GM21576 (cell line): ENCODE measurements at regions not wholly inside any gene's neighbourhood (a gene's known extent, or its start where the extent isn't known, plus 50 kb on each side); places are given as distances from the start of the nearest gene placed in this dataset.

Experiments
- ATAC-seq: cut with Tn5 transposase; IDR thresholded peaks from one replicate; pipeline ENCODE4 v1.9.1; 2021; ENCODE audit warnings: mild to moderate bottlenecking, moderate library complexity; ENCODE audit not compliant: unreplicated experiment

GRCh38 chr2:22901471-22902179, 483.4 kb upstream of the KLHL29 start:
- ATAC-seq, result no peak

DNA sequence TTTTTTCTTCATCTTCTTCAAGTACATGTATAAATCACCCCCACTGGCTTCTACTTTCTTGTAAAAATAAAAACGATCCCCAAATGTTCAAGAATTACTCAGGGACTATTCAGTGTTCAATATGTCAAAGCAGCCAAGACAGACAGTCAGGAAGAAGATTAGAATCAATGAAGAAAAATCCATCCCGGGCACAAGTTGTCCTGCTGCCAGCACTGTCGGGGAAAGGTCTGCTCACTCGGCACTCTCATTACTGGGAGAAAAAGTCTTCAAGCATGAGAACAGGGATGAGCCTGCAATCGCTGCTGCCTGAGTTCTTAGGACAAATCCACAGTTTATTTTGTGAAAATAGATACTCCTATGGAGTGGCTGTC, 482.8 kb upstream of the KLHL29 start:
- ATAC-seq, result no peak

GRCh38 chr2:22902662-22903165, 482.3 kb upstream of the KLHL29 start:
- ATAC-seq, result no peak

GRCh38 chr2:22903616-22904015, 481.4 kb upstream of the KLHL29 start:
- no peak for ATAC-seq

DNA sequence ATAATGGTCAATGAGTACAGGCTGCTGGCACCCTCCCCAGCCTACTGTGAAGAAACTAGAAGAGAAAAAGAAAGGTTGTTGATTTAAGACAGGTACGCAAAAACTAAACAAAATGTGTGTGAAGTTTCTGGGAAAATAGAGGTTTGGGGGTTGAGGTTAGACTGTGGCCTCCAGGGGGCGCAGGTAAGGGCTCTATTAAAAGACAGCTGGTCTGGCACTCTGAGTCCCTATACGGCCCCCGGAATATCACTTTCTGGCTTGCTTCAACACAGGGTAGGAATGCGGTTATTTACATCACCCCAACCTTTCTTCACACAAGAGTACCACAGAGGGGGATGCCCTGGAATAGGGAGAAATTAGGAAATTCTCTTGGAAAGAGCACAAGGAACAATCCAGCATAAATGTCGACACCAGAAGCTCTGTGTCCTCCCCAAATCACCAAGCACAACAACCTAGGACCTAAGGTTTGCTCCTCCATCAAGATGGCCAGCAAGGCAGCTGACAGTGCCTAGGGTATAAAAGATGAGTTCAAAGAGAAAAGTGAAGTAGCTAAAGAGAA, 480.8 kb upstream of the KLHL29 start:
- ATAC-seq, result peak; percentile 47

DNA sequence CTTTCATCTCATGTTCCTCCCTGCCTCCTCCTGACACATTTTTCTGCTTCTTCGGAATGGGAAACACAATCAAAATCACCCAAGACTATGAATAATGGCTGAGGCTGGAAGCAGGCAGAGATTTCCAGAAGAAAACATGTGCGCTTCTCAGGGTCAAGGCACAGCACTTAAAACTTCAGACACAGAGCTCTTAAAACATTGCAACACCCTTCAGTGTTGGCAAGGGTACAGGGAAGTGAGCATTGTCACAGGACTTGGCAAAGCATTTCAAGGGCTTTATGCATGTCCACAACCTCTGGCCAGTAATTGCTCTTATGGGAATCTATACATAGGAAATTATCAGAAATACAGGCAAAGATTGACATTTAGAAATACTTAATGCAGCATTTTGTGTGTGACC, 477.6 kb upstream of the KLHL29 start:
- ATAC-seq, result no peak

GRCh38 chr2:22912398-22912797, 472.6 kb upstream of the KLHL29 start:
- ATAC-seq, result no peak

GRCh38 chr2:22929998-22930397, 455.0 kb upstream of the KLHL29 start:
- no peak for ATAC-seq

DNA sequence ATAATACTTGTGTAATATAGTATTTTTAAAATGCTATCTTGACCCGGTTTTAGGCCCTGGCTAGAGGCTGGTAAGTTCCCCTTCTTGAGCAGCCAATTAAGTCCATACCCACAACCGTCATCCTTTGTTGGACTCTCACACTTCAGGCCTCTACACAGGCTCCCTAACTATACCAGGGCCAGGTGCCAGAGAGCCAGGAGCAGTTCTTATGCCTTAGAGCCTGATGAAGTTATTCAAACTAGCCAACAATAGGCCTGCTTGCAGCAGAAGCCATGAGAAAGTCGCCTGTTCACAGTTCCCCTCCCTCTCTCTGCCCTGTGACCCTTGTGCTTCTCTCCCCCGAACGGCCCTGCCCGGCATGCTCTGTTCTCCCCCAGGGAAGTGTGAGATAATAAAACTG, 454.2 kb upstream of the KLHL29 start:
- ATAC-seq, result no peak

DNA sequence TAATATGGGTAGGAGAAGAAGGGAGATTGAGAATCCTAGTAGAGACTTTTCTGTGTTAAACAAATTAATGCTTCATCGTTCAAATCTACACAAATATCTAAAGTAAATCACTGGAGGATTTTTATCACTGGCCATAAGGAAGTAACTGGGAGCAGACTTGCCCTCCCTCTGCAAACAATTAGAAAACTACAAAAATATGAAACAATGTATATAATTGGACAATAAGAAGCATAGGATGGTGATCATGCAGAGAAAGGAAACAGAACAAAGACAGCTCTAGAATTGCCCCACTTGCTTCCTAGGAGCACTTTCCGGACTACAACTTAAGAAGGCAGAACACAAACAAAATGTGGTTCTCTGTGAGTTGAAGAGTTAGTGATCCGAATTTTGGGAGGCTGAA, 452.7 kb upstream of the KLHL29 start:
- no peak for ATAC-seq

- ATAC-seq, result no peak
These were observed 450.2 kb upstream of the KLHL29 start for GRCh38 chr2:22934747-22935146.

- ATAC-seq, result no peak
These were observed 442.5 kb upstream of the KLHL29 start for GRCh38 chr2:22942441-22942840.

DNA sequence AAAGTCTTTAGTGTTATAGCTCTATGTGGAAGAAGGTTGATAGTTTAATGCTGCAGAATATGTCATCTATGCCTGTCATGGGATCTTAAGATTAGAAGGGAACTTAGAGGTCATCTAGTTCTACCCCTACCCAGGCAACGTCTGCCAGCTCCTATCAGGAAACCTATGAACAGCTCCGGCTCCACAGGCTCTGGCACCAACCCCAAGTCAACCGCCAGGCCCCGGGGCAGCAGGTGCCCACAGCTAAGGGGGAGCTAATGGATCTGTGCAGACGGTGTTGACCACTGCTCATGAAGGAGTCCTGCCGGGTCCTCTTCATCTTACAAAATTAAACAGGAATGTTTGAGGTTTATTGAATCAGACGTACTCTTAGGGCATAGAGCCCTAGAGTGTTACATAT, 440.8 kb upstream of the KLHL29 start:
- ATAC-seq, result no peak

DNA sequence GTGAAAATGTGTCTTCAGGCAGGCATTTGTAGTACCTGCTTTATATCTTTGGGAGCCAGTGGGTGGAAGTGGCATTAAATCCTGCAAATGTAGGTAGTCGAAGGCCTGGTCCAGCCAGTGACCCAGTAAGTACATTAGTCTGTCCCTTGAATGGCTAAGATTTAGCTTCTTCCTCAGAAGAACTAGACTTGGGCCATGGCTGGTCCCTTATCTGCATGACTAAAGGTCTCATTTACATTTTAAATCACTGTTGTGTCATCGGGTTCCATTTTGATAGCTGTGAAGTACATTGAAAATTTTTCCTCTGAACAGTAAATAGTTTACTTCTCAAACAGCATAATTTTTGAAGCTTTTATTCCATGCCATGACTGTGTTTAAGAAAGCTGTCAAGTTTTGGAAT, 438.4 kb upstream of the KLHL29 start:
- ATAC-seq, result no peak

GRCh38 chr2:22947741-22948140, 437.2 kb upstream of the KLHL29 start:
- ATAC-seq, result no peak

DNA sequence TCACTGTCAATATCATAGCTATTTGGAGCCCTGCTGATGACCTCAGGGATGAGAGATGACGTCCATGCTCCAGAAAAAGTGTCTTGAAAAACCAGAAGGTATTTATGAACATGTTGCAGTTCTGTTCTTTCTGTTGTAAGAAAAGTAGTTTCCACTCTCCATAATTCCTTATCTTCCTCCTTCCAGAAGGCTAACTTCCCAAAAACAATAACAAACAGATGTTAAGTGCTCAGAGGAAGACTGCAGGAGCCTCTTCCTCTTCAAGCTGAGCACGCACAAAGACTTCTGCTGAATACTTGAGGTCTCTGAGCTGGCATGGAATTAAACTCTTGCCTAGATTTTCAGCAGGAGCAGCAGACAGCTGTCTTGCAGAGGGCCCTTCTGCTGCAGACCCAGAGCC, 434.5 kb upstream of the KLHL29 start:
- ATAC-seq, result no peak

GRCh38 chr2:22952656-22953225, 432.2 kb upstream of the KLHL29 start:
- no peak for ATAC-seq

GRCh38 chr2:22957446-22957845, 427.5 kb upstream of the KLHL29 start:
- no peak for ATAC-seq

GRCh38 chr2:22958308-22958707, 426.7 kb upstream of the KLHL29 start:
- ATAC-seq, result no peak

DNA sequence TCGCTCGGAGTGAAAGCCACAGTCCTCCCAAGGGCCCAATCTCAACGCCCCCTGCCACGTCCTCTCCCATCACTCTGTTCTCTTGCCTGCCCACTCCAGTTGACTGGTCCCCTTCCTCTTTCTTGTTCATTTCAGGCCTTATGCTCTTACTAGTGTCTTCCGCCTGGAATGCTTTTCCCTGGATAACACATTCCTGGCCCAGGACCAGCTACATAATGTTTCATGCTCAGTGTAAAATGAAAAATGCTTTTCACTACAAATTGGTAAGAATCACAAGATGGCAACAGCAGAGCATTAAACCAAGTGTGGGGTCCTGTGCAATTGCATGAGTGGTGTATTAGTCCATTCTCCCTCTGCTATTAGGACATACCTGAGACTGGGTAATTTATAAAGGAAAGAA, 417.2 kb upstream of the KLHL29 start:
- no peak for ATAC-seq

GRCh38 chr2:22970284-22970975, 414.5 kb upstream of the KLHL29 start:
- ATAC-seq, result no peak

DNA sequence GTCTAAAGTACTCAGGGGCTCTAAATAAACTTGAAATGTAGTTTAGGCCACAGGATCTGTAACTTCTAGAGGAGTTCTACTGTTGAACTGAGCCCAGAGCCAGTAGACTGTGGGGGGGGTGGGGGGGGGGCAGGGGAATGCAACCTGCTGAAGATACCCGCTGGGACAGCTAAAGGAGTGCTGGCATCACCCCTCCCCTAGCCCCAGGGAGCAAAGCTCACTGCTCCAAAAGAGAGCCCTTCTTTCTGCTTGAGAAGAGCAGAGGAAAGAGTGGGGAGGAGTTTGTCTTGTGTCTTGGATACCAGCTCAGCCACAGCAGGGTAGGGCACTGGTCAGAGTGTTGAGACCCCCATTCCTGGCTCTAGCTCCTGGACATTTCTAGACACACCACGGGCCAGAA, 414.0 kb upstream of the KLHL29 start:
- ATAC-seq, result no peak
